ENCODE measurements at regions not wholly inside any gene's neighbourhood (a gene's known extent, or its start where the extent isn't known, plus 50 kb on each side); places are given as distances from the start of the nearest gene placed in this dataset.

DNA sequence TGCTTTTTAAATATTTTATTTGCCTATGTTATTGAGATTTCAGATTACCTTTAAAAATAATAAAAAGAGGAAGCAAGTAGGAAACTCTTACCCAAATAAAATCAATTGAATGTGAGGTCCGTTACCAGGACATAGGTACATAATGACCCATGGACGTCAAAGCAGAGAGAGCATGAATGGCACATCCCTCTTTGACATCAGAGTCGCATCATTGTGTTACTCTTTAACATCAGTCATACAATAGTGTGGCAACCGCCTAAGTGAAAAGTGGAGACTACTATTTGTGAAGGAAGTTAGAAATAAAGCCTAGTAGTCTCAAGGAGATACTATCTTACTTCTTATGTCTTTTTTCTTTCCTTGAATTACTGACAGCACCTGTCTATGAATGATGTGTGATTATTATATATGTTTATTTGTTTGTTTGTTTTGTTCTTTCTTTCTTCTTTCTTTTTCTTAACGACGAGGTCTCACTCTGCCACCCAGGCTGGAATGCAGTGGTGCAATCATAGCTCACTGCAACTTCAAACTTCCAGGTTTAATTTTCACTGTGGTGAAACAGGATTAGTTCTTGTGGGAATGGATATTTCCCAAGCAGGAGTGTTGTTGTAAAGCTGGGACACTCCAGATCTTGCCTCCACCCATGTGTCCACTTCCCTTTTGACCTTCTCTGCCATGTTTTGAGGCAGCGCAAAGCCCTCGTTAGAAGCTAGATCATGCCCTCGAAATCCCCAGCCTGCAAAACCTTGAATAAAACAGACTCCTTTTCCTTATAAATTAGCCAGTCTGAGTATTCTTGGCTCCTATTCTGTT lies 407.2 kb upstream of the NETO1 start:
- in situ Hi-C loops (cut with HindIII; ENCODE audit: low sequenced_read_pairs) = no loop called here

DNA sequence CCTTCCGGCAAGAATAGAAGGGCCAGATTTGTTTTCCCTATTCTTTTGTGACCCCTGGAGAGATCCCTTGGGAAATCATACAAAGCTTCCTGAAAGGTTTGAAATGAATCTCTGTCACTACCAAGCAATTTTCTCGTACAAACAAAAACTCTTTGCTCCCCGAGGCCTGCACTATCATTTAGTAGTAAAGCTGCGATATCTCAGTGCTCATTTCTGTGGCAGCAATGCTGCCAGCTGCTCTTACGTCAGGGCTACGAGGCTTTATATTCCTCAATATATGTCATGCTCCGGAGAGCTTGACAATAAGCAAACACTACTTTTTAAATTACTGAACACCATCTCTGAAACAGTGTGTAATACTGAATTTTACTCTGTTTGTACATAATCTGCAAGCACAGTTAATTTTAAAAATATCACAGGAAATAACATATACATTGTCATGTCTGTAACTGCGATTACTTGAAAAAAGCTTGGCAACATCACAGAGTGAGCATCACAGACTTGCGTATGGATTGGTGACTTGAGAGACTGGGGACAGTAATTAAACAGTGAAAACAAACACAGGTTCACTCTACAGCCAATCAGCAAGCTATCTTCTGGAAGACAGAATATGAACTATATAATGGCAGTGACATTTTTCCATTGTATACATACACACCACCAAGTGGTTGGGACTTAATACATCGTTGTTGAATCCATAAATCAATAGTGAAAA lies 403.3 kb upstream of the NETO1 start:
- in situ Hi-C loops (cut with HindIII; ENCODE audit: low sequenced_read_pairs) = no loop called here

GRCh38 chr18:73264562-73264921 lies 396.8 kb upstream of the NETO1 start:
- in situ Hi-C loops (cut with HindIII; ENCODE audit: low sequenced_read_pairs) = no loop called here

GRCh38 chr18:73261923-73262322 lies 394.1 kb upstream of the NETO1 start:
- in situ Hi-C loops (cut with HindIII; ENCODE audit: low sequenced_read_pairs) = no loop called here

DNA sequence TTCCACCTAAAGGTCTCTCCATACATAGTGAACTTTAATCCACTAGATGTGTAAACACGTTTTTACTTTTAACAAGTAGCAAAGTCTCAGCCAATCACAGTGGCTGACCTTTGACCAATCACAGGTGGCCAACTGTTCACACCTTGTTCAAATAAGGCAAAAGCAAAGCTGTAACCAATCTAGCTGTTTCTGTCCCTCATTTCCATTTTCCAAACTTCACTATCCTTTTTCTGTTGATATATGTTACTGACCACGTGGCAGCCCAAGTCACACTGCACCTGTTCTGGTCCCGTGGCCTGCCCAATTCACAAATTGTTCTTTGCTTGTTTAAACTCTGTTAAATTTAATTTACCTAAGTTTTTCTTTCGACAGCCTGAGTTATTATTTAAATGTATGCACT lies 393.5 kb upstream of the NETO1 start:
- in situ Hi-C loops (cut with HindIII; ENCODE audit: low sequenced_read_pairs) = no loop called here

- in situ Hi-C loops (cut with HindIII; ENCODE audit: low sequenced_read_pairs) = no loop called here
Observed at GRCh38 chr18:73258375-73259087, 390.7 kb upstream of the NETO1 start.

DNA sequence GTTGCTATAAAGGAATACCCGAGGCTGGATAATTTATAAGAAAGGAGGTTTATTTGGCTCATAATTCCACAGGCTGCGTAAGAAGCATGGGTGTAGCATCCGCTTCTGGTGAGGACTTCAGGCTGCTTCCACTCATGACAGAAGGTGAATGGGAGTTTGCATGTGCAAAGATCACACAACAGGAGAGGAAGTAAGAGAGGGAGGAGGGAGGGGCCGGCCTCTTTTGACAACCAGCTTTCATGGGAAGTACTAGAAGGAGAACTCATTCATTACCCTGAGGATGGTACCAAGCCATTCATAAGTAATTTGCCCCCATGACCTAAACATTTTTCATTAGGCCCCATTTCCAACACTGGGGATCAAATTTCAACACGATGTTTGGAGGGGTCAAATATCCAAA lies 386.8 kb upstream of the NETO1 start:
- in situ Hi-C loops (cut with HindIII; ENCODE audit: low sequenced_read_pairs) = no loop called here

- in situ Hi-C loops (cut with HindIII; ENCODE audit: low sequenced_read_pairs) = no loop called here
Observed at GRCh38 chr18:73249030-73249429, 381.2 kb upstream of the NETO1 start.

DNA sequence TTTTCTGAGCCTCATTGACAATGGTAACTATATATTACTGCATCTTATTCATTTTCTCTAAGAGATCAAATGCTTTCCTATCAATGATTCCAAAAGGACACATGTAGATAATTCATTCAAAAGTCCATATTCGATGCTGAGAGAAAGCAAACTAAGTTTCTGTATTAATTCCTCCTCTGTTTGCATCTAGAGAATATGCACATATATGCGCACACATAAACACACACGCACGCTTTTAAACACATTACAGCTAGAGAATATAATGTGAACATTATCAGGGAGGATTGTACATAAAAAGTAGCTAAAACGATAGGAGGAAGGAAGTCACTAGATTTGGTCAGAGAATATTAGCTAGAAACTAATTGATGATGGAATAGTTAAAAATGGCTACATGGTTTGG lies 379.0 kb upstream of the NETO1 start:
- in situ Hi-C loops (cut with HindIII; ENCODE audit: low sequenced_read_pairs) = no loop called here

DNA sequence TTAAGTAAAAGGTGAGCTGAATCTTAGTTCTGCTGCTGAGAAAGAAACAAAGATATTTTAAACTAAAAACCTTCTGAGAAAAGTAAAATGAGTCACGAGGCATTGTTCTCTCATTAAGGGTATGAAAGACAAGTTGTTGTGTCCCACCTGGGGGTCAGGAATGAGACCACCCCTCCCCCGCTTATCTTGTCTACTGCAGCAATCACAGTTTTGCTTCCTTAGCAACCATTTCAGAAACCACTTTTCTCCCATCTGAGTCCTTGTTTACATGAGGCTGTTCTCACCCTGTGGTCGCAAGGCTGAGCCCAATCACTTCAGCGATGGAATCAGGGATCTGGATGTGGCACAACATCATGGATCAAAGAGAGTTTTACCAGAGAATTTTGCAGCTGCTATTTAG lies 377.6 kb upstream of the NETO1 start:
- in situ Hi-C loops (cut with HindIII; ENCODE audit: low sequenced_read_pairs) = no loop called here

- in situ Hi-C loops (cut with HindIII; ENCODE audit: low sequenced_read_pairs) = no loop called here
Observed at GRCh38 chr18:73244401-73244800, 376.6 kb upstream of the NETO1 start.

DNA sequence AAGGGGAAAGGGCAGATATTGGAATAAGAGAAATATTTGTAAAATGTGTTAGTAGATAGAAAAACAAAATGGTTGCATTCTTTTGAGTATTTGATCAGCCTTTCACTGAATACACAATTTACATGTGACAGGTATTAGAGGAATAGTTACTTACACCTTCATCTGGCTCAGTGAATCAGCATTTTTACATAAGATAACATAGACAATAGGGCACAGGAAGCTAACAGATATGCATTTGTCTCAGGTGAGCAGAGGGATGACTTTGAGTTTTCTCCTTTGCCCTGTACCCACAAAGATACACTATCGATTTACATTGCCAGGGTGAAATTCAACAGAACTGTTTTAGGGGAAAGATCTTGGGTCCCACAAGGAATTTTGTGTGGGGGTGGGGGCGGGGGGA lies 373.1 kb upstream of the NETO1 start:
- in situ Hi-C loops (cut with HindIII; ENCODE audit: low sequenced_read_pairs) = no loop called here

GRCh38 chr18:73235921-73236320 lies 368.1 kb upstream of the NETO1 start:
- in situ Hi-C loops (cut with HindIII; ENCODE audit: low sequenced_read_pairs) = no loop called here

DNA sequence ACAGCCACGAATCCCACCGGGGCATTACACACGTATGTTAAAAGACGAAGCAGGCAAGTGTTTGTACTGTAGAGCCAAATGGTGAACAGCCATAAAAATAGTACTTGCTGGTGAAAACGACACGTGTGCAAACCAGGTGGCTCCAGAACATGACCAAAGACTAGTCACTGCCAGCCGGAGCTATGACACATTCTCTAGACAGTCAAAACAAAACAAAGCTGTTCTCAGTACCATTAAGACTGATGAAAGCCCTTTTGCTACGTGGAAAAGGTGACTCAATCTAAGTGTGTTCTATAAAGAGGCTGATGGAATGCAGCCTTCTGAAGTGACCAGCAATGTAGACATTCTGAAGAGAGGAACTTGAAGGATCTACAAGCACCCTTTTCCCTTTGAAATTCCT lies 367.7 kb upstream of the NETO1 start:
- in situ Hi-C loops (cut with HindIII; ENCODE audit: low sequenced_read_pairs) = no loop called here

- in situ Hi-C loops (cut with HindIII; ENCODE audit: low sequenced_read_pairs) = no loop called here
Observed at GRCh38 chr18:73232933-73233332, 365.1 kb upstream of the NETO1 start.

DNA sequence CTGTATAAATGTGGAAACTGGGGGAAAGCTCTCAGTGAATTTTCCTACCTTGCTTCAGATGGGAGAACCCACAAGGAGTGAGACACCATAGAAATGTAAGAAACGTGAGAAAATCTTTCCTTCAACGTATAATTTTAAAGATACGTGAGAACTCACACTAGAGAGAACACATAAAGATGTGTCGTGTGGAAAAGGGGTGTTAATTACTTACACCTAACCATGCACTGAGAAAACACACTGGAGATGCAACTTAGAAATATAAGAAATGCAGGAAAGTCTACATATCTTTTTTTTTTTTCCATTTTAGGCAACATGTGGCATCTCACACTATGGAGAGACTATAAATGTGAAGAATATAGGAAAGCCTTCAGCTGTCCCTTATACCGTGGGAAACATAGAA lies 352.9 kb upstream of the NETO1 start:
- in situ Hi-C loops (cut with HindIII; ENCODE audit: low sequenced_read_pairs) = no loop called here

- in situ Hi-C loops (cut with HindIII; ENCODE audit: low sequenced_read_pairs) = no loop called here
Observed at GRCh38 chr18:73218293-73218692, 350.5 kb upstream of the NETO1 start.

DNA sequence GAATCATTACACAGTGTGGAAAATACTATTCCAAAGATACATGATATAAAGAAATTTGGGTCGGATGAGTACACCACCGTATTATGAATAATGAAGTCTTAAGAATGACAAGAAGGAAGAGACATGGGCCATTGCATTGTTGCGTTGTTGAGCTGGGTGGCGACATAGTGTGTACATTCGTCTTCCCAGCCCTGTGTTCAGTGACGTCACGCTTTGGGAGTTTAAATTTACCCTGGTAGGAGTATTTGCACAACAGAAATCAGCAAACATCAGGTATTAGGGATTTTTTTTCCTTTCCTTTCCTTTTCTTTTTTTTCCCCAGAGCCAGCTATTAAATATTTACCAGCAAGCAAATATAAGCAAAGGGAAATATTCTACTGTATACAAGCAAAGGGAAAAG lies 347.2 kb upstream of the NETO1 start:
- in situ Hi-C loops (cut with HindIII; ENCODE audit: low sequenced_read_pairs) = no loop called here

DNA sequence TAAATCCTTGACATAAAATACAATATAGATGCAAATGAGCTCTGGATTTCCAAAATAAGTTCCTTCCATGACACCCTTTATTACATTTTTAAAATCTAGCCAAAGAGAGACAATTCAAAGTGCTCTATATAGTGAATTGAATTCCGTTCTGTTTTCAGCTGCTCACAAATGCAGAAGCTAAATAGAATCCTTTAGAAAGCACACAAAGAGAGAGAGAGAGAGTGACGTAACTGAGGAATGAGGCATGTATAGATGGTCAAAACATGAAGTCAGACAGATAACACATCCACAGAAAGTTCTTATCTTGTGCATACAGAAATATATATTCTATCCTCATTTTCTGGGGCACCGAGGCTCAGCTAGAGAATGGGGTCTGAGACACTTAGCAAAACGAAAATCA lies 344.7 kb upstream of the NETO1 start:
- in situ Hi-C loops (cut with HindIII; ENCODE audit: low sequenced_read_pairs) = no loop called here

DNA sequence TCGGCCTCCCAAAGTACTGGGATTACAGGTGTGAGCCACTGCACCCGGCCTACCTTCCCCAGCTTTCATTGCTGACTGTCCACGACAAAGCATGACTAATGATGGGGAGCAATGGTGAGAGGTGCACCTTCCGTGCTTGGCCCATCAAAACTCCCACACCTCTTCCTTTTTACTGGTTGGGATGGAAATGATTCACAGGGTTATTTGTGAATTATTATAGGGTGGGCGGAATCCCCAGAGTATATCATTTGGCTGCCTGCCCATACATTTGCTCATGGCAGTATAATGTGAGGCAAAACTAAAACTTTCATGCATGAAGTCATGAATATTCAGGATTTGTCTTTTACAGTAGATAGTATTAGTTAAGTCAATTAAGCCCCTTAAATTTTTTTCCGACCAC lies 334.2 kb upstream of the NETO1 start:
- in situ Hi-C loops (cut with HindIII; ENCODE audit: low sequenced_read_pairs) = no loop called here

DNA sequence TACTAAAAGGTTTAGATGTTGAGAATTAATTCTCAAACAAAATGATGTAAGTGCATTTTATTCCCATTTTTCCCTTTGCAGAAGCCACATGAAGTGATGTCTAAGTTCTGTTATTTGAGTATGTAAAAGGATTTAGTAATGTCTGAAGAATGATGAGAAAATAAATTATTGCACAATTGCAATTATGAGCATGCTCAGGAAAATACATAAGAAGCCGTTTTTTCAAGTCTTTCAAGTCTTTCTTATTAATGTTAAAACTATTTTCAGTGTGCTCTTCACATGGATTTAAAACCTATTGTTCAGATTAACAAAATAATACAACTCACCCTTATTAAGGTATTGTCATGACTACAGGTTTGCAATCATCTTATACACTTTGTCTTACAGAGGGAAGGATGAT lies 331.4 kb upstream of the NETO1 start:
- in situ Hi-C loops (cut with HindIII; ENCODE audit: low sequenced_read_pairs) = no loop called here

- in situ Hi-C loops (cut with HindIII; ENCODE audit: low sequenced_read_pairs) = no loop called here
Observed at GRCh38 chr18:73189718-73190117, 321.9 kb upstream of the NETO1 start.
